Activated T-cell treated with anti-CD3 and anti-CD28 coated beads, Interleukin-2, amount 50 U/mL, for 4 hours (primary cell): ENCODE measurements at regions not wholly inside any gene's neighbourhood (a gene's known extent, or its start where the extent isn't known, plus 50 kb on each side); places are given as distances from the start of the nearest gene placed in this dataset.
"Not testable (repeated sequence)": the region's sequence is repeated elsewhere in the genome, so short reads cannot be mapped to it uniquely, and the experiment has no call there.

ENCODE experiments used
- ATAC-seq, 2 donors: fragments of 200-7000 bp; cut with Tn5 transposase; one replicate each; pipeline ENCODE4 v1.10.0; 2021
- DNase-seq: peaks from one replicate; pipeline ENCODE4 v3.0.0-alpha.2; 2020
- H3K27me3 Mint-ChIP-seq: one replicate; pipeline ENCODE4 v1.8.0; 2021; ENCODE audit warnings: low read depth, mixed read lengths
- H3K36me3 Mint-ChIP-seq: one replicate; pipeline ENCODE4 v1.8.0; 2022; ENCODE audit warnings: mixed read lengths; ENCODE audit not compliant: insufficient read depth
- H3K4me1 Mint-ChIP-seq: one replicate; pipeline ENCODE4 v1.8.0; 2021; ENCODE audit warnings: low read depth, mixed read lengths
- H3K4me3 Mint-ChIP-seq: one replicate; pipeline ENCODE4 v1.8.0; 2021; ENCODE audit warnings: mild to moderate bottlenecking, moderate library complexity, mixed read lengths
- H3K9me3 Mint-ChIP-seq: one replicate; pipeline ENCODE4 v1.8.0; 2021; ENCODE audit warnings: mixed read lengths

- Mint-ChIP-seq H3K4me3 (no peak overlapping the region), H3K4me1 (peaks cover 11% of the 10 kb centered on the region), H3K36me3 (no peaks in the 10 kb centered on the region), H3K27me3 (peaks cover 6% of the 10 kb centered on the region), H3K9me3 (peaks cover 8% of the 10 kb centered on the region)
- ATAC-seq (peak; percentile 92 to 95), DNase-seq (no peak)
These were observed 129.7 kb upstream of the RUNX1 start for GRCh38 chr21:35178827-35179226.

GRCh38 chr21:35178098-35178497 is 129.0 kb upstream of the RUNX1 start:
- H3K27me3 Mint-ChIP-seq: peaks cover 3% of the 10 kb centered on the region
- no peaks in the 10 kb centered on the region for H3K36me3 Mint-ChIP-seq
- DNase-seq: no peak
- H3K9me3 Mint-ChIP-seq: peaks cover 8% of the 10 kb centered on the region
- peaks cover 14% of the 10 kb centered on the region for H3K4me1 Mint-ChIP-seq
- H3K4me3 Mint-ChIP-seq: no peak overlapping the region
- no peak for ATAC-seq

GRCh38 chr21:35172231-35172630 is 123.1 kb upstream of the RUNX1 start:
- Mint-ChIP-seq H3K36me3 (no peaks in the 10 kb centered on the region), H3K4me1 (peaks cover 31% of the 10 kb centered on the region), H3K27me3 (no peaks in the 10 kb centered on the region), H3K9me3 (peaks cover 8% of the 10 kb centered on the region), H3K4me3 (no peak overlapping the region)
- DNase-seq (no peak), ATAC-seq (no peak)

GRCh38 chr21:35171385-35171784 is 122.3 kb upstream of the RUNX1 start:
- no peak for ATAC-seq
- no peak overlapping the region for H3K4me3 Mint-ChIP-seq
- DNase-seq: no peak
- H3K36me3 Mint-ChIP-seq: no peaks in the 10 kb centered on the region
- H3K9me3 Mint-ChIP-seq: peaks cover 8% of the 10 kb centered on the region
- no peaks in the 10 kb centered on the region for H3K27me3 Mint-ChIP-seq
- peaks cover 31% of the 10 kb centered on the region for H3K4me1 Mint-ChIP-seq

GRCh38 chr21:35170818-35171217 is 121.7 kb upstream of the RUNX1 start:
- peaks cover 31% of the 10 kb centered on the region for H3K4me1 Mint-ChIP-seq
- peaks cover 4% of the 10 kb centered on the region for H3K9me3 Mint-ChIP-seq

GRCh38 chr21:35170244-35170643 is 121.1 kb upstream of the RUNX1 start:
- no peaks in the 10 kb centered on the region for H3K27me3 Mint-ChIP-seq
- ATAC-seq (no peak), DNase-seq (no peak)
- no peaks in the 10 kb centered on the region for H3K36me3 Mint-ChIP-seq
- H3K9me3 Mint-ChIP-seq: peaks cover 2% of the 10 kb centered on the region
- H3K4me3 Mint-ChIP-seq: no peak overlapping the region
- H3K4me1 Mint-ChIP-seq: peaks cover 31% of the 10 kb centered on the region

More at GRCh38 chr21:35170818-35171217, 121.7 kb upstream of the RUNX1 start:
- Mint-ChIP-seq H3K36me3 (no peaks in the 10 kb centered on the region), H3K4me3 (no peak overlapping the region), H3K27me3 (no peaks in the 10 kb centered on the region)
- no peak for DNase-seq
- no peak for ATAC-seq

GRCh38 chr21:35169574-35169973 is 120.5 kb upstream of the RUNX1 start:
- Mint-ChIP-seq H3K9me3 (peaks cover 5% of the 10 kb centered on the region), H3K27me3 (no peaks in the 10 kb centered on the region), H3K4me3 (no peak overlapping the region), H3K4me1 (peaks cover 31% of the 10 kb centered on the region), H3K36me3 (no peaks in the 10 kb centered on the region)
- ATAC-seq (no peak), DNase-seq (no peak)

GRCh38 chr21:35168735-35169134 is 119.6 kb upstream of the RUNX1 start:
- ATAC-seq (no peak), DNase-seq (no peak)
- no peaks in the 10 kb centered on the region for H3K36me3 Mint-ChIP-seq
- no peaks in the 10 kb centered on the region for H3K27me3 Mint-ChIP-seq
- H3K9me3 Mint-ChIP-seq: peaks cover 10% of the 10 kb centered on the region
- no peak overlapping the region for H3K4me3 Mint-ChIP-seq
- peaks cover 31% of the 10 kb centered on the region for H3K4me1 Mint-ChIP-seq

GRCh38 chr21:35164971-35165483 is 115.9 kb upstream of the RUNX1 start:
- ATAC-seq (no peak), DNase-seq (no peak)
- no peaks in the 10 kb centered on the region for H3K4me1 Mint-ChIP-seq
- H3K27me3 Mint-ChIP-seq: no peaks in the 10 kb centered on the region
- H3K4me3 Mint-ChIP-seq: no peak overlapping the region
- peaks cover 10% of the 10 kb centered on the region for H3K9me3 Mint-ChIP-seq
- no peaks in the 10 kb centered on the region for H3K36me3 Mint-ChIP-seq

- ATAC-seq (no peak), DNase-seq (no peak)
- H3K4me3 Mint-ChIP-seq: no peak overlapping the region
- no peaks in the 10 kb centered on the region for H3K36me3 Mint-ChIP-seq
- no peaks in the 10 kb centered on the region for H3K27me3 Mint-ChIP-seq
- H3K9me3 Mint-ChIP-seq: peaks cover 10% of the 10 kb centered on the region
- no peaks in the 10 kb centered on the region for H3K4me1 Mint-ChIP-seq
These were observed 115.3 kb upstream of the RUNX1 start for GRCh38 chr21:35164380-35164779.

GRCh38 chr21:35163411-35163810 is 114.3 kb upstream of the RUNX1 start:
- H3K4me3 Mint-ChIP-seq: no peak overlapping the region
- ATAC-seq (no peak), DNase-seq (no peak)
- H3K4me1 Mint-ChIP-seq: no peaks in the 10 kb centered on the region
- peaks cover 10% of the 10 kb centered on the region for H3K9me3 Mint-ChIP-seq
- no peaks in the 10 kb centered on the region for H3K36me3 Mint-ChIP-seq
- H3K27me3 Mint-ChIP-seq: no peaks in the 10 kb centered on the region

GRCh38 chr21:35162831-35163230 is 113.7 kb upstream of the RUNX1 start:
- ATAC-seq (no peak), DNase-seq (no peak)
- peaks cover 1% of the 10 kb centered on the region for H3K36me3 Mint-ChIP-seq
- H3K4me1 Mint-ChIP-seq: no peaks in the 10 kb centered on the region
- no peak overlapping the region for H3K4me3 Mint-ChIP-seq
- H3K9me3 Mint-ChIP-seq: peaks cover 11% of the 10 kb centered on the region
- H3K27me3 Mint-ChIP-seq: no peaks in the 10 kb centered on the region

- DNase-seq (no peak), ATAC-seq (no peak)
- peaks cover 15% of the 10 kb centered on the region for H3K9me3 Mint-ChIP-seq
- no peak overlapping the region for H3K4me3 Mint-ChIP-seq
- no peaks in the 10 kb centered on the region for H3K4me1 Mint-ChIP-seq
- H3K27me3 Mint-ChIP-seq: no peaks in the 10 kb centered on the region
- H3K36me3 Mint-ChIP-seq: peaks cover 4% of the 10 kb centered on the region
These were observed 110.8 kb upstream of the RUNX1 start for GRCh38 chr21:35159881-35160280.

GRCh38 chr21:35157374-35157773 is 108.3 kb upstream of the RUNX1 start:
- H3K36me3 Mint-ChIP-seq, ATAC-seq, DNase-seq, H3K4me3 Mint-ChIP-seq, H3K9me3 Mint-ChIP-seq, H3K4me1 Mint-ChIP-seq, H3K27me3 Mint-ChIP-seq: not testable (repeated sequence)

GRCh38 chr21:35156293-35157278 is 107.5 kb upstream of the RUNX1 start:
- Mint-ChIP-seq H3K4me1 (peaks cover 7% of the 10 kb centered on the region), H3K9me3 (peaks cover 10% of the 10 kb centered on the region), H3K4me3 (no peak overlapping the region), H3K27me3 (no peaks in the 10 kb centered on the region), H3K36me3 (peaks cover 4% of the 10 kb centered on the region)
- no peak for ATAC-seq
- no peak for DNase-seq
